A673 (cell line): ENCODE measurements at regions not wholly inside any gene's neighbourhood (a gene's known extent, or its start where the extent isn't known, plus 50 kb on each side); places are given as distances from the start of the nearest gene placed in this dataset.

ENCODE experiments used
- BruUV-seq: library from RNA; stranded (reverse); fragments of 400-500 nt; replicated peaks from 2 replicates; lab custom pipeline; 2021; lab: Mats Ljungman, UMichigan
- CTCF ChIA-PET: fragments of 300-600 bp; sonication (Branson Sonifier 250); formaldehyde crosslinking; loops from one replicate; lab custom pipeline; 2022; ENCODE audit warnings: antibody characterized with exemption; lab: Charles Lee
- POLR2A ChIA-PET: fragments of 300-600 bp; sonication (Branson Sonifier 250); formaldehyde crosslinking; loops from one replicate; lab custom pipeline; 2022; ENCODE audit warnings: antibody characterized with exemption; ENCODE audit not compliant: low non-redundant PET; lab: Charles Lee
- DNase-seq: peaks from one replicate; pipeline ENCODE4 v3.0.0-alpha.2; 2015; ENCODE audit warnings: low spot score
- H3K27ac ChIP-seq: fragments of 200-600 bp; sonication (generic); 2 replicates; pipeline ENCODE4 v1.5.1; 2016; ENCODE audit warnings: mixed run types, low read depth, mild to moderate bottlenecking, mixed read lengths, antibody characterized with exemption, low read length; ENCODE audit not compliant: poor library complexity, severe bottlenecking
- H3K27me3 ChIP-seq: fragments of 200-600 bp; sonication (generic); replicated peaks from 2 replicates; pipeline ENCODE4 v1.6.1; 2017; ENCODE audit warnings: mixed run types, low read depth, mild to moderate bottlenecking, mixed read lengths, antibody characterized with exemption, low read length; ENCODE audit not compliant: insufficient read depth, poor library complexity
- H3K36me3 ChIP-seq: fragments of 200-600 bp; sonication (generic); 2 replicates; pipeline ENCODE4 v1.6.1; 2016; ENCODE audit warnings: mixed run types, mild to moderate bottlenecking, mixed read lengths, antibody characterized with exemption, low read length; ENCODE audit not compliant: insufficient read depth, poor library complexity, severe bottlenecking
- H3K4me1 ChIP-seq: fragments of 200-600 bp; sonication (generic); 2 replicates; pipeline ENCODE4 v1.6.1; 2017; ENCODE audit warnings: mixed run types, mild to moderate bottlenecking, mixed read lengths, antibody characterized with exemption, low read length; ENCODE audit not compliant: insufficient read depth, poor library complexity, severe bottlenecking
- H3K4me3 ChIP-seq: fragments of 200-600 bp; sonication (generic); 2 replicates; pipeline ENCODE4 v1.5.1; 2016; ENCODE audit warnings: low read depth, mixed run types, mild to moderate bottlenecking, mixed read lengths, low read length; ENCODE audit not compliant: poor library complexity, severe bottlenecking
- H3K9me3 ChIP-seq: fragments of 200-600 bp; sonication (generic); 2 replicates; pipeline ENCODE4 v1.6.1; 2016; ENCODE audit warnings: mixed run types, low read depth, mild to moderate bottlenecking, mixed read lengths, antibody characterized with exemption, low read length; ENCODE audit not compliant: poor library complexity, severe bottlenecking
- EZH2 ChIP-seq: fragments of 200-600 bp; sonication (generic); IDR thresholded peaks from 2 replicates; pipeline ENCODE4 v1.6.1; 2017; ENCODE audit warnings: borderline replicate concordance, low read depth, mild to moderate bottlenecking, mixed read lengths, antibody characterized with exemption, low read length; ENCODE audit not compliant: poor library complexity, severe bottlenecking
- intact Hi-C: fragments of 100-400 bp; cut with micrococcal nuclease; formaldehyde crosslinking; loops from one replicate; pipeline ENCODE4 v1.10.0; 2022; ENCODE audit not compliant: unreplicated experiment
- TF ChIP-seq, protein P1 (sequence below): fragments of 300-800, 200-600 bp; sonication (generic); conservative IDR thresholded peaks from 2 replicates; pipeline ENCODE4 v1.5.1; 2017; ENCODE audit warnings: low read depth, mild to moderate bottlenecking, antibody characterized with exemption, low read length, moderate library complexity, mixed read lengths

DNA sequence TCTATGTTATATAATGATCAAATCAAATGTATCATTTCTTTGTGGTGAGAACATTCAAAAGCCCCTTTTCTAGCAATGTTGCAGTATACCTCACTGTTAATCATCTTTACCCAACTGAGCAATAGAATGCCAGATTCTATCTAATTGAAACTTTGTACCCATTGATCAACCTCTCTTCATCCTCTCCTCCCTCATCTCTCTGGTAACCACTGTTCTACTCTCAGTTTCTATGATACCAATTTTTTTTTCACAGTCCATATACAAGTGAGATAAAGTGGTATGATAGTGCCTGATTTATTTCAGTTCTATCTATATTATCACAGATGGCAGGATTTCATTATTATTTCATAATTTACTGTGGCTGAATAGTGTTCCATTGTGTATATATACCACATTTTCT, 209.8 kb downstream of the SPCS3 start:
- BruUV-seq, result no TSS peak
- Histone ChIP-seq H3K4me3 (no peak overlapping the region), H3K27ac (no peak overlapping the region), H3K9me3 (no peaks in the 10 kb centered on the region), H3K27me3 (peaks cover 23% of the 10 kb centered on the region), H3K4me1 (no peaks in the 10 kb centered on the region), H3K36me3 (no peaks in the 10 kb centered on the region)
- no peak for DNase-seq
- intact Hi-C loops, result no loop called here
- no peak for TF ChIP-seq EZH2
- TF ChIP-seq, protein P1, sequence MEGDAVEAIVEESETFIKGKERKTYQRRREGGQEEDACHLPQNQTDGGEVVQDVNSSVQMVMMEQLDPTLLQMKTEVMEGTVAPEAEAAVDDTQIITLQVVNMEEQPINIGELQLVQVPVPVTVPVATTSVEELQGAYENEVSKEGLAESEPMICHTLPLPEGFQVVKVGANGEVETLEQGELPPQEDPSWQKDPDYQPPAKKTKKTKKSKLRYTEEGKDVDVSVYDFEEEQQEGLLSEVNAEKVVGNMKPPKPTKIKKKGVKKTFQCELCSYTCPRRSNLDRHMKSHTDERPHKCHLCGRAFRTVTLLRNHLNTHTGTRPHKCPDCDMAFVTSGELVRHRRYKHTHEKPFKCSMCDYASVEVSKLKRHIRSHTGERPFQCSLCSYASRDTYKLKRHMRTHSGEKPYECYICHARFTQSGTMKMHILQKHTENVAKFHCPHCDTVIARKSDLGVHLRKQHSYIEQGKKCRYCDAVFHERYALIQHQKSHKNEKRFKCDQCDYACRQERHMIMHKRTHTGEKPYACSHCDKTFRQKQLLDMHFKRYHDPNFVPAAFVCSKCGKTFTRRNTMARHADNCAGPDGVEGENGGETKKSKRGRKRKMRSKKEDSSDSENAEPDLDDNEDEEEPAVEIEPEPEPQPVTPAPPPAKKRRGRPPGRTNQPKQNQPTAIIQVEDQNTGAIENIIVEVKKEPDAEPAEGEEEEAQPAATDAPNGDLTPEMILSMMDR, result no peak
- POLR2A ChIA-PET, result no interaction called here
- CTCF ChIA-PET, result no interaction called here

DNA sequence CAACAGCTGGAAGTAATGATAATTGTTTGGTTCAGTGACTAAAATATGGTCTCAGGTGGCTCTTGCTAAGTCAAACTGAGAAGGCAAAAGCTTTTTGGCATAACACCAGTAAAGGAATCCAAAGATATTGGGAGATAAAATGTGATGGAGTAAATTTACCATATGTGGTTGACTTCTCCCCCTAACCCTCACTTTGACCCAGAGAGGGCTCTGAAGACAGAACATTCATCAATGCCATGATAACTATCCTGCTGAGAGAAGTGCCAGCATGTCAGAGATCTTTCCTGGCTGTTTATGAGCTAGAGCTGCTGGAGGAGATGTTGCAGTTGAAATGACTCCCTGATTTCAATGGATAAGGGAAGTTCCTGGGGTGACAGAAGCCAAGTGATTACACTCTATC, 213.4 kb downstream of the SPCS3 start:
- Histone ChIP-seq H3K27me3 (peaks cover 7% of the 10 kb centered on the region), H3K4me1 (no peaks in the 10 kb centered on the region), H3K27ac (no peak overlapping the region), H3K9me3 (no peaks in the 10 kb centered on the region), H3K36me3 (no peaks in the 10 kb centered on the region), H3K4me3 (no peak overlapping the region)
- POLR2A ChIA-PET, result no interaction called here
- TF ChIP-seq, protein P1, result no peak
- TF ChIP-seq EZH2, result no peak
- BruUV-seq, result no TSS peak
- intact Hi-C loops, result no loop called here
- no peak for DNase-seq
- CTCF ChIA-PET, result no interaction called here

DNA sequence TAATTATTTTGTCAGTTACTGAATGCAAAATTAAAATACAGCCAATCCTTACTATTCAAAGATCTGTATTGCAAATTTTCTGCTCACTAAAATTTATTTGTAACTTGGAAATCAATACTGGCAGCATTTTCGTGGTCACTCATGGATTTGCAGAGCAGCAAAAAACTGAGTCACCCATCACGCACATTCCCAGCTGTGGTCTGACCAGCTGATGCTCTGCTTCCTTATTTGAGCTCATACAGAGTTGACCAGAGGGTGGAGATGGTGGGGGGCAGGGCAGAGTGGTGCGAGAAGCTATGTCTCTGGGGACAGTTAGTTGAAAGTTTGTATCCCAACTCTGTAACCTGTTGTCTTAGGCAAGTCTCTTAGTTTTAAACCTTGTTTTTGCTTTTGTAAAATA, 214.8 kb downstream of the SPCS3 start:
- DNase-seq, result no peak
- Histone ChIP-seq H3K4me3 (no peak overlapping the region), H3K4me1 (no peaks in the 10 kb centered on the region), H3K36me3 (no peaks in the 10 kb centered on the region), H3K9me3 (no peaks in the 10 kb centered on the region), H3K27ac (no peak overlapping the region), H3K27me3 (peaks cover 10% of the 10 kb centered on the region)
- POLR2A ChIA-PET, result no interaction called here
- CTCF ChIA-PET, result no interaction called here
- no peak for TF ChIP-seq EZH2
- TF ChIP-seq, protein P1, result no peak
- no TSS peak for BruUV-seq
- intact Hi-C loops, result no loop called here
